Transverse colon (tissue), 4 donors: ENCODE measurements at regions not wholly inside any gene's neighbourhood (a gene's known extent, or its start where the extent isn't known, plus 50 kb on each side); places are given as distances from the start of the nearest gene placed in this dataset.

Source experiments
- POLR2A ChIP-seq: fragments of 450-650 bp; IDR thresholded peaks from one replicate; pipeline ENCODE4 v1.6.1; 2016; ENCODE audit warnings: antibody characterized with exemption, mild to moderate bottlenecking, moderate library complexity
- POLR2AphosphoS5 ChIP-seq, 3 donors: sonication (generic); formaldehyde crosslinking; IDR thresholded peaks; one replicate each; pipeline ENCODE4 v1.6.1; 2016; ENCODE audit warnings: antibody characterized with exemption in 3 of 3
- TF ChIP-seq, protein P1 (sequence below), 5 experiments: fragments of 200-600 bp in 3 of 5; fragments of 450-650 bp in 2 of 5; sonication (generic) in 3 of 5; IDR thresholded peaks; 1 replicate in 2 of 5; 2 replicates in 3 of 5; pipeline ENCODE4 v1.5.1; 2016 to 2017; ENCODE audit warnings: antibody characterized with exemption in 5 of 5, inconsistent platforms in 3 of 5, mild to moderate bottlenecking in 2 of 5, moderate library complexity in 1 of 5

DNA sequence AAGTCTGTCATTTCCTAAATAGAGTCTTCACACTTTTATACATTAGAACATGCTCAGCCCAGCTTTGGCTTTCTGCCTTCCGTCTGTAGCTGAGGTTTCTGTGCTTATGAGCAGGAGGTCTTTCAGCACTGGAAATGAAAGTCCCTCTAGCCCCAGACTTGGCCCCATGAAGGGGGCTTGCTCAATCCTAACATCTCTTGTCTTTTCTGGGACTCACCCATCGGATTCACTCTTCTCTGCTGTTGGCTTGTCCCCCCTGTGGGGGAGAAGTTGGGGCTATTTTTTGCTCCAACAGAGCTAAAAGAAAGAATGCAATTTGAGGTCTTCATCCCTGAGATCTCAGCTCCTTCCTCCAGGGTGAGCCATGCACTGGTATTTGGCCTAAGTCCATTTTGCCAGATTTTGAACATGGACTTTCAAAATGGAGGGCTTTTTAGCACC lies 177.7 kb downstream of the MRPL14 start:
- TF ChIP-seq, protein P1, sequence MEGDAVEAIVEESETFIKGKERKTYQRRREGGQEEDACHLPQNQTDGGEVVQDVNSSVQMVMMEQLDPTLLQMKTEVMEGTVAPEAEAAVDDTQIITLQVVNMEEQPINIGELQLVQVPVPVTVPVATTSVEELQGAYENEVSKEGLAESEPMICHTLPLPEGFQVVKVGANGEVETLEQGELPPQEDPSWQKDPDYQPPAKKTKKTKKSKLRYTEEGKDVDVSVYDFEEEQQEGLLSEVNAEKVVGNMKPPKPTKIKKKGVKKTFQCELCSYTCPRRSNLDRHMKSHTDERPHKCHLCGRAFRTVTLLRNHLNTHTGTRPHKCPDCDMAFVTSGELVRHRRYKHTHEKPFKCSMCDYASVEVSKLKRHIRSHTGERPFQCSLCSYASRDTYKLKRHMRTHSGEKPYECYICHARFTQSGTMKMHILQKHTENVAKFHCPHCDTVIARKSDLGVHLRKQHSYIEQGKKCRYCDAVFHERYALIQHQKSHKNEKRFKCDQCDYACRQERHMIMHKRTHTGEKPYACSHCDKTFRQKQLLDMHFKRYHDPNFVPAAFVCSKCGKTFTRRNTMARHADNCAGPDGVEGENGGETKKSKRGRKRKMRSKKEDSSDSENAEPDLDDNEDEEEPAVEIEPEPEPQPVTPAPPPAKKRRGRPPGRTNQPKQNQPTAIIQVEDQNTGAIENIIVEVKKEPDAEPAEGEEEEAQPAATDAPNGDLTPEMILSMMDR (IDR thresholded peaks at IDR 0.05) = no peak
- TF ChIP-seq POLR2A (no peak), POLR2AphosphoS5 (IDR thresholded peaks at IDR 0.05) (no peak)
